SK-N-SH (cell line): ENCODE measurements at regions not wholly inside any gene's neighbourhood (a gene's known extent, or its start where the extent isn't known, plus 50 kb on each side); places are given as distances from the start of the nearest gene placed in this dataset.

ENCODE experiments used
- CTCF ChIA-PET: fragments of 300-600, 350-600 bp; formaldehyde crosslinking; extraction: SDS; loops from one replicate; lab custom pipeline; 2021; lab: Yijun Ruan, JAX
- POLR2A ChIA-PET: fragments of 350-600 bp; sonication (Branson Sonifier 250); formaldehyde crosslinking; extraction: SDS; loops from one replicate; lab custom pipeline; 2020; ENCODE audit warnings: antibody characterized with exemption, inconsistent platforms; lab: Yijun Ruan, JAX
- DNase-seq: peaks from one replicate; pipeline ENCODE4 v3.0.0; 2012
- H2AFZ ChIP-seq: fragments of 200-600 bp; sonication (generic); 2 replicates; pipeline ENCODE4 v1.8.1; 2016; ENCODE audit warnings: antibody characterized with exemption, mild to moderate bottlenecking, low read depth
- H3F3A ChIP-seq: fragments of 200-600 bp; sonication (generic); replicated peaks from 2 replicates; pipeline ENCODE3; 2016; ENCODE audit warnings: antibody characterized with exemption, mild to moderate bottlenecking; ENCODE audit not compliant: insufficient read depth
- H3K27ac ChIP-seq, 2 experiments: fragments of 200-500 bp in 1 of 2; fragments of 200-600 bp in 1 of 2; sonication (Bioruptor generic) in 1 of 2; sonication (generic), shearing (Covaris generic) in 1 of 2; 2 replicates each; pipeline versions ENCODE4 v1.5.1 to v1.6.1; 2014 to 2016; ENCODE audit warnings: low read depth in 2 of 2, inconsistent platforms in 1 of 2, low read length in 1 of 2, mild to moderate bottlenecking in 1 of 2, mixed read lengths in 1 of 2
- H3K27me3 ChIP-seq: fragments of 200-600 bp; sonication (generic), shearing (Covaris generic); 2 replicates; pipeline ENCODE4 v1.6.1; 2016; ENCODE audit warnings: mixed run types; ENCODE audit not compliant: insufficient read depth
- H3K36me3 ChIP-seq, 2 experiments: fragments of 200-500 bp in 1 of 2; fragments of 200-600 bp in 1 of 2; sonication (Bioruptor generic) in 1 of 2; sonication (generic) in 1 of 2; replicated peaks in 1 of 2; 2 replicates each; pipeline versions ENCODE3 to v1.5.1; 2014 to 2016; ENCODE audit warnings: low read length in 1 of 2, mild to moderate bottlenecking in 1 of 2; ENCODE audit not compliant: insufficient read depth in 2 of 2, control insufficient read depth in 1 of 2
- H3K4me1 ChIP-seq, 2 experiments: fragments of 200-500 bp in 1 of 2; fragments of 200-600 bp in 1 of 2; sonication (Bioruptor generic) in 1 of 2; sonication (generic), shearing (Covaris generic) in 1 of 2; 2 replicates each; pipeline versions ENCODE4 v1.5.1 to v1.6.1; 2014 to 2016; ENCODE audit warnings: low read depth in 1 of 2, low read length in 1 of 2, mixed run types in 1 of 2; ENCODE audit not compliant: insufficient read depth in 2 of 2, control insufficient read depth in 1 of 2
- H3K4me2 ChIP-seq: fragments of 200-600 bp; sonication (generic), shearing (Covaris generic); 2 replicates; pipeline ENCODE4 v1.6.1; 2017; ENCODE audit warnings: mixed run types
- H3K4me3 ChIP-seq, 2 experiments: fragments of 200-500 bp in 1 of 2; fragments of 200-600 bp in 1 of 2; sonication (Bioruptor generic) in 1 of 2; sonication (generic), shearing (Covaris generic) in 1 of 2; 2 replicates each; pipeline versions ENCODE4 v1.5.1 to v1.8.1; 2014 to 2016; ENCODE audit warnings: low read depth in 2 of 2, inconsistent platforms in 1 of 2, low read length in 1 of 2, mild to moderate bottlenecking in 1 of 2, mixed read lengths in 1 of 2, moderate library complexity in 1 of 2
- H3K79me2 ChIP-seq: fragments of 200-600 bp; sonication (generic); 2 replicates; pipeline ENCODE4 v1.8.1; 2017; ENCODE audit warnings: mild to moderate bottlenecking; ENCODE audit not compliant: insufficient read depth
- H3K9ac ChIP-seq: fragments of 200-600 bp; sonication (generic); 2 replicates; pipeline ENCODE4 v1.6.1; 2017; ENCODE audit warnings: mixed run types
- H3K9me2 ChIP-seq: fragments of 200-600 bp; sonication (generic); 2 replicates; pipeline ENCODE4 v1.6.1; 2017; ENCODE audit warnings: mixed run types
- H3K9me3 ChIP-seq: fragments of 200-600 bp; sonication (generic); 2 replicates; pipeline ENCODE4 v1.6.1; 2017; ENCODE audit warnings: mixed run types, mild to moderate bottlenecking, moderate library complexity
- H4K20me1 ChIP-seq: fragments of 200-600 bp; sonication (generic); 2 replicates; pipeline ENCODE4 v1.6.1; 2017; ENCODE audit warnings: mild to moderate bottlenecking, mixed run types; ENCODE audit not compliant: insufficient read depth
- CHD2 ChIP-seq: fragments of 150-350 bp; IDR thresholded peaks from 2 replicates; pipeline ENCODE4 v1.6.1; 2018; ENCODE audit warnings: low read length; ENCODE audit not compliant: partially characterized antibody
- ELF1 ChIP-seq: IDR thresholded peaks from 2 replicates; pipeline ENCODE4 v1.4.0; 2012
- EP300 ChIP-seq, 2 experiments: IDR thresholded peaks; 2 replicates each; pipeline versions ENCODE4 v1.4.0 to v1.6.1; 2012; ENCODE audit warnings: borderline replicate concordance in 1 of 2, low read depth in 1 of 2, low read length in 1 of 2
- FOXJ3 ChIP-seq: sonication (generic); formaldehyde crosslinking; IDR thresholded peaks from 2 replicates; pipeline ENCODE4 v1.5.1; 2020; ENCODE audit warnings: mild to moderate bottlenecking, missing genetic modification reagents
- IRF3 ChIP-seq: fragments of 150-350 bp; IDR thresholded peaks from 2 replicates; pipeline ENCODE4 v1.6.1; 2016; ENCODE audit warnings: mild to moderate bottlenecking, low read depth, low read length
- JUND ChIP-seq: IDR thresholded peaks from 2 replicates; pipeline ENCODE4 v1.4.0; 2012
- MEF2A ChIP-seq: IDR thresholded peaks from 2 replicates; pipeline ENCODE4 v1.4.0; 2012; ENCODE audit warnings: low read depth, borderline replicate concordance
- NRF1 ChIP-seq: IDR thresholded peaks from 2 replicates; pipeline ENCODE4 v1.6.1; 2012; ENCODE audit warnings: low read depth, mild to moderate bottlenecking, low read length
- RAD21 ChIP-seq: IDR thresholded peaks from 2 replicates; pipeline ENCODE4 v1.6.1; 2012; ENCODE audit warnings: mild to moderate bottlenecking, low read length
- RCOR1 ChIP-seq: fragments of 150-350 bp; IDR thresholded peaks from 2 replicates; pipeline ENCODE4 v1.6.1; 2017; ENCODE audit warnings: antibody characterized with exemption, low read length
- REST ChIP-seq: IDR thresholded peaks from 2 replicates; pipeline ENCODE4 v1.6.1; 2012; ENCODE audit warnings: mild to moderate bottlenecking, low read depth, low read length, moderate library complexity
- RFX5 ChIP-seq: IDR thresholded peaks from 2 replicates; pipeline ENCODE4 v1.6.1; 2012; ENCODE audit warnings: mild to moderate bottlenecking, improper control_type of control experiment, low read length
- SIN3A ChIP-seq: IDR thresholded peaks from 2 replicates; pipeline ENCODE4 v1.6.1; 2012; ENCODE audit warnings: low read depth, mild to moderate bottlenecking, low read length, moderate library complexity, borderline replicate concordance
- SMC3 ChIP-seq: IDR thresholded peaks from 2 replicates; pipeline ENCODE4 v1.6.1; 2012; ENCODE audit warnings: low read depth, low read length, improper control_type of control experiment
- TCF12 ChIP-seq: IDR thresholded peaks from 2 replicates; pipeline ENCODE4 v1.4.0; 2012
- USF1 ChIP-seq: IDR thresholded peaks from 2 replicates; pipeline ENCODE4 v1.4.0; 2012; ENCODE audit warnings: low read depth, borderline replicate concordance
- ZBTB33 ChIP-seq: IDR thresholded peaks from 2 replicates; pipeline ENCODE4 v1.4.0; 2012; ENCODE audit warnings: low read depth, borderline replicate concordance
- WGBS: methylation state at CpG from one replicate; pipeline ENCODE4 v1.1.6; 2017; ENCODE audit warnings: low lambda C conversion rate; 5-methylcytosine and 5-hydroxymethylcytosine counted together
- TF ChIP-seq, protein P1 (sequence below): fragments of 150-350 bp; IDR thresholded peaks from 2 replicates; pipeline ENCODE4 v1.6.1; 2017; ENCODE audit warnings: antibody characterized with exemption, low read length, low read depth, borderline replicate concordance

DNA sequence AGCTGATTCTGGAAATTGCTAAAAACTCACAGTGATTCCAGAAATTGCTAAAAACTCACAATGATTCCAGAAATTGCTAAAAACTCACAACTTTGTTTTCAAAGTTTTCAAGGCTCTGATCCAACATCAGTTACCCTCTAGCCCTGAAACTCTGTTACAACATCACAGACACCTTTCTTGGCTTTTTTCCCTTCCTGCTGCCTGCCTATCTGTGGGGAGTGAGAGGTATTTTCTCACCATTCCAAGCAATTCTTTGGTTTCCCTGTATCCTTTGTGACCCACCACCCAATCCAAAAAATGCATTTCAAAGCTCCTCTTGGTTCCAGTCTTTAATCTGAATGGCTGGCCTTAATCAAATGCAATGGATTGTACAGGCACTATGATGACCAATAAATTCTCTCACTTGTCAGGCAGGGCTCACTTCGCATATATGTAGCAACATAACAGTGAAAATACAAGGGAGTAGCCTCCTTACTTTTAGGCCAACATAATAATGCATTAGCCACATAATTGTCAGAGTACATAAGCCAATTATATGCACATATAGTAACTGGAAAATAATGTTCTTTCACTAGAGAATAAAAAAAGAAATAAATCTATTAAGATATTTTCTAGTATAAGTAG, 1139.0 kb downstream of the ROBO2 start:
- H2AFZ ChIP-seq = no peak overlapping the region
- POLR2A ChIA-PET = no interaction called here
- H3K9me3 ChIP-seq = no peaks in the 10 kb centered on the region
- no peaks in the 10 kb centered on the region for H3F3A ChIP-seq
- H3K27me3 ChIP-seq = no peaks in the 10 kb centered on the region
- CTCF ChIA-PET = no interaction called here
- H3K4me3 ChIP-seq = no peak overlapping the region
- 50% methylated on average over 1 of the region's 1 CpG for WGBS
- no peak for DNase-seq
- H3K9me2 ChIP-seq = no peaks in the 10 kb centered on the region
- H3K27ac ChIP-seq = no peak overlapping the region
- H3K4me1 ChIP-seq = no peaks in the 10 kb centered on the region
- no peaks in the 10 kb centered on the region for H4K20me1 ChIP-seq
- no peaks in the 10 kb centered on the region for H3K36me3 ChIP-seq
- no peak overlapping the region for H3K9ac ChIP-seq
- TF ChIP-seq ZBTB33 (no peak), JUND (no peak), USF1 (no peak), RAD21 (no peak), ELF1 (no peak), EP300 (IDR thresholded peaks at IDR 0.05; ENCODE audit: borderline replicate concordance in 1 of 2, low read depth in 1 of 2, low read length in 1 of 2) (no peak), IRF3 (no peak), MEF2A (no peak), REST (no peak), NRF1 (no peak), SIN3A (no peak), TCF12 (no peak), RCOR1 (no peak), SMC3 (no peak), FOXJ3 (no peak), RFX5 (no peak), CHD2 (no peak)
- TF ChIP-seq, protein P1, sequence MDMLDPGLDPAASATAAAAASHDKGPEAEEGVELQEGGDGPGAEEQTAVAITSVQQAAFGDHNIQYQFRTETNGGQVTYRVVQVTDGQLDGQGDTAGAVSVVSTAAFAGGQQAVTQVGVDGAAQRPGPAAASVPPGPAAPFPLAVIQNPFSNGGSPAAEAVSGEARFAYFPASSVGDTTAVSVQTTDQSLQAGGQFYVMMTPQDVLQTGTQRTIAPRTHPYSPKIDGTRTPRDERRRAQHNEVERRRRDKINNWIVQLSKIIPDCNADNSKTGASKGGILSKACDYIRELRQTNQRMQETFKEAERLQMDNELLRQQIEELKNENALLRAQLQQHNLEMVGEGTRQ = no peak
- no peak overlapping the region for H3K4me2 ChIP-seq
- H3K79me2 ChIP-seq = no peaks in the 10 kb centered on the region
